RWPE1 (cell line): ENCODE measurements at regions not wholly inside any gene's neighbourhood (a gene's known extent, or its start where the extent isn't known, plus 50 kb on each side); places are given as distances from the start of the nearest gene placed in this dataset.

Experiments used
- CTCF ChIA-PET: fragments of 350-600 bp; sonication (Branson Sonifier 250); formaldehyde crosslinking; extraction: SDS; loops from one replicate; lab custom pipeline; 2021; lab: Yijun Ruan, JAX
- POLR2A ChIA-PET: fragments of 400-600 bp; formaldehyde crosslinking; extraction: SDS; loops from one replicate; lab custom pipeline; 2020; ENCODE audit warnings: antibody characterized with exemption; ENCODE audit not compliant: low non-redundant PET; lab: Yijun Ruan, JAX
- DNase-seq: peaks from one replicate; pipeline ENCODE4 v3.0.0; 2012; ENCODE audit warnings: low spot score
- H3K27ac ChIP-seq: fragments of 450-650 bp; 2 replicates; pipeline ENCODE4 v1.5.1; 2017
- TF ChIP-seq, protein P1 (sequence below): fragments of 450-650 bp; conservative IDR thresholded peaks from 2 replicates; pipeline ENCODE4 v1.5.1; 2017; ENCODE audit warnings: low read depth, mild to moderate bottlenecking

DNA sequence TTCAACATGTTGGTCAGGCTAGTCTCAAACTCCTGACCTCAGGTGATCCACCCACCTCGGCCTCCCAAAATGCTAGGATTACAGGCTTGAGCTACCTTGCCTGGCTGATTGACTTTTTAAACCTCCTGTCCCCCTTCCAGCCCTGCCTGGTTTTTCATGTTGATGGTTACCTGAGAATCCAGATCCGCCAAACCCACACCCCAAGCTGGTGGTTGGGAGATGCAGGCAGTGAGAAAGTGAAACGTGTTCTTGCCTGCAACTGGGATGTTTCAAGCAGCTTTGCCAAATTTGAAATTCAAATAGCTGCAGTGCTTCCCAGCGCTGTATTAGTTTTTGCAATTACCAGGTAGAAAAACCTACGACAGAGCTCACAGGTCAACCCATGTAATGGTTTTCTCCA, 238.3 kb upstream of the PWP1 start:
- H3K27ac ChIP-seq, result peak overlapping the region; percentile 74
- no peak for DNase-seq
- POLR2A ChIA-PET, result no interaction called here
- TF ChIP-seq, protein P1, sequence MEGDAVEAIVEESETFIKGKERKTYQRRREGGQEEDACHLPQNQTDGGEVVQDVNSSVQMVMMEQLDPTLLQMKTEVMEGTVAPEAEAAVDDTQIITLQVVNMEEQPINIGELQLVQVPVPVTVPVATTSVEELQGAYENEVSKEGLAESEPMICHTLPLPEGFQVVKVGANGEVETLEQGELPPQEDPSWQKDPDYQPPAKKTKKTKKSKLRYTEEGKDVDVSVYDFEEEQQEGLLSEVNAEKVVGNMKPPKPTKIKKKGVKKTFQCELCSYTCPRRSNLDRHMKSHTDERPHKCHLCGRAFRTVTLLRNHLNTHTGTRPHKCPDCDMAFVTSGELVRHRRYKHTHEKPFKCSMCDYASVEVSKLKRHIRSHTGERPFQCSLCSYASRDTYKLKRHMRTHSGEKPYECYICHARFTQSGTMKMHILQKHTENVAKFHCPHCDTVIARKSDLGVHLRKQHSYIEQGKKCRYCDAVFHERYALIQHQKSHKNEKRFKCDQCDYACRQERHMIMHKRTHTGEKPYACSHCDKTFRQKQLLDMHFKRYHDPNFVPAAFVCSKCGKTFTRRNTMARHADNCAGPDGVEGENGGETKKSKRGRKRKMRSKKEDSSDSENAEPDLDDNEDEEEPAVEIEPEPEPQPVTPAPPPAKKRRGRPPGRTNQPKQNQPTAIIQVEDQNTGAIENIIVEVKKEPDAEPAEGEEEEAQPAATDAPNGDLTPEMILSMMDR, result no peak
- CTCF ChIA-PET, result no interaction called here

DNA sequence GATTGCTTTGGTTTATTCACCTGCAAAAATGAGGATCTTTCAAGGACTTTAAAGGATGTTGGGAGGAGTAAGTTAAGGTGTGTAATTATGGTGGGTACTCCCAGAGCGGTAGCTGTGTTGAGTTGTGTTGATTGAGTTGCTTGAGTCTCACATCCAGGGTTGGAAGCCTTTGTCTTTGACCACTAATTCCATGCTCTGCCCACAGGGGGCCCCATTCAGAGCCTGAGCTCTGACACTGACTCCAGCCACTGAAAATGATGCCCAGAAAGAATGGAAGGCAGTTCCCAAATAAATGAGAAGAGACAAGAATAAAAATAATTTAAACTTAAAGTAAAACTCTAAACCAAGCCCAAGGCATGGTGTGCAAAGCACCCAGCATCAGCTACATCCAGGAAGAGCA, 237.4 kb upstream of the PWP1 start:
- POLR2A ChIA-PET, result no interaction called here

GRCh38 chr12:107449891-107450290, 235.7 kb upstream of the PWP1 start:
- no peak overlapping the region for H3K27ac ChIP-seq
- no peak for DNase-seq
- TF ChIP-seq, protein P1, result no peak
- ChIA-PET POLR2A (no interaction called here), CTCF (no interaction called here)

More for the DNA sequence above, 237.4 kb upstream of the PWP1 start:
- TF ChIP-seq, protein P1, result no peak
- DNase-seq, result no peak
- H3K27ac ChIP-seq, result no peak overlapping the region
- CTCF ChIA-PET, result interaction anchor here (0.7 kb wide), 1 partner anchor 160 kb away, joined by 4 read pairs; no protein-coding TSS in a partner anchor

DNA sequence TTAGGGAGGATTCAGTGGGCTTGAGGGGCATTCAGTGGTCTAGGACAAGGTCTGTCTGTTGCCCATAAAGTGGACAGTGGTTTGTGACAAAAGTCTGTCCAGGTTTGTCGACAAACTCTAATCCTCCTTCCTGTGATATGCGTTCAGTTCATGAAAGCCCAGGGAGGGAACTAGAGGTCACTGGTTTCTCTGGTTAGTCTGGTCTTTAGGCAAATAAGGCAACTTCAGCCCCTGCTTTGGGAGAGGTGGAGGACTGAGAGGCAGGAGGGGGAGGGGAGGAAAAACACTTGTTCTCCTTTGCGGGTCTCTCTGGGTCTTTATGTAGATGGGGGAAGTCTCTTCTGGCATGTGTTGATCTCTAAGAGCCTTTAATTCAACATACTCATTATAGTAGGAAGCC, 235.1 kb upstream of the PWP1 start:
- no peak overlapping the region for H3K27ac ChIP-seq
- DNase-seq, result no peak
- CTCF ChIA-PET, result no interaction called here
- POLR2A ChIA-PET, result no interaction called here
- TF ChIP-seq, protein P1, result no peak

- ChIA-PET POLR2A (interaction anchor here (0.6 kb wide), 1 partner anchor 69 kb away, joined by 3 read pairs; no protein-coding TSS in a partner anchor), CTCF (interaction anchor here (0.6 kb wide), 1 partner anchor 42 kb away, joined by 3 read pairs; no protein-coding TSS in a partner anchor)
- TF ChIP-seq, protein P1, result no peak
- no peak overlapping the region for H3K27ac ChIP-seq
- DNase-seq, result no peak
Observed at GRCh38 chr12:107451246-107451645, 234.4 kb upstream of the PWP1 start.

DNA sequence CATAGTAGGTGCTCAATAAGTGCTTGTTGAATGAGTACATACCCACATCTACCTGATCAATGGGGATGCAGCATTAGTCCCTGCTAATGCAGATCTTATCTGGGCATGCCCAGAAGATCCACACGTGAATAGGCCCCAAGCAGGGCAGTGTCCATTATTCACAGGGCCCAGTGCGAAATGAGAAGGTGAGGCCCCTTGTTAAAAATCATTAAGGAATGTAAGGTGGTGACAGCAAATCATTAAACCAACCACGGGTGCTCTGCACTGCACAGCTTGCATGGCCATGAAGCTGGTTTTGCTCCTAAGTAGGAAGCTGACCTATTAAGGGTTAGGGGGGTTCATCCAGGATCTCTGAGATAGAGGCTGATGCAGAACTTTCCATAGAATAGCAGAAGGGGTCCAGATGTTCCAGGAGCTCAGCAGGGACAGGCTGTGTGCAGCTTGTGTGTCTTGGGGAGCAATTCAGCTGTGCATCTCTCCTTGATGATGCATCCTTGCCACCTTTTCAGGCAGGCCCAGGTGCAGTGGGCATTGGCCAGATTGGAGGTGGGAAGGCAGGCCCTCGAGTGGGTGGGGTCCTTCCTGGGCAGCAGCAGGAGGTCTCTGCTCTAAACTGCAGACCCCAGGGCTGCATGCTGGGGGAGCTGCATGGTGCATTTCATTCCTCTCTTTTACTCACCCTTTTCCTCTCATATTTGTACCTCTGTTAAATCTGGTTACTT, 231.3 kb upstream of the PWP1 start:
- DNase-seq, result no peak
- ChIA-PET CTCF (no interaction called here), POLR2A (no interaction called here)
- TF ChIP-seq, protein P1, result no peak
- no peak overlapping the region for H3K27ac ChIP-seq
